Left renal cortex interstitium (tissue), 4 donors: ENCODE measurements at regions not wholly inside any gene's neighbourhood (a gene's known extent, or its start where the extent isn't known, plus 50 kb on each side); places are given as distances from the start of the nearest gene placed in this dataset.
"Not testable (repeated sequence)": the region's sequence is repeated elsewhere in the genome, so short reads cannot be mapped to it uniquely, and the experiment has no call there.

Experiments
- DNase-seq, 4 donors: peaks; one replicate each; pipeline ENCODE4 v3.0.0-alpha.2; 2013; ENCODE audit warnings: low read depth in 4 of 4, low spot score in 2 of 4, missing footprints in 1 of 4

- not testable (repeated sequence) for DNase-seq
Observed at GRCh38 chr5:17755406-17755805, 121.1 kb downstream of the TAF11L14 start.

DNA sequence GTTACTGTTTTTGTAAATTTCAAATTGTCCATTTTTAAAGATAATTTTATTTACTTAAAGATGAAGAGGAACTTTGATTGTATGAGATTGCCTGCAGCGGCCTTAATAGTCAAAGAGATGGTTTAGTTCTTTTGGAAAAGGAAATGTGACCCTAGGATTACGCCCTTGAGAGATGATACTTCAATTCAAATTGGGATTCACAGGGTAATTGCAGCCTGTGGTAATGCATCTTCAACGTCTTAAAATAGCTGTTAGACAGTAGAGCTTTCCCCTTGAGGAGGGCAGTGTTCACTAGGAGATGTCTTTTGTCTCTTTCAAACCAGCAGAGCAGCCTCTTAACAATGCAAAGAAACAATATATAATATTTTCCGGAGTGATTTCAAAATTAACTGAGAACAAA, 127.1 kb downstream of the TAF11L14 start:
- no peak for DNase-seq

- DNase-seq = no peak
Observed at GRCh38 chr5:17763301-17763700, 129.0 kb downstream of the TAF11L14 start.

GRCh38 chr5:17766031-17766430, 131.8 kb downstream of the TAF11L14 start:
- DNase-seq = no peak

GRCh38 chr5:17769277-17769676, 135.0 kb downstream of the TAF11L14 start:
- DNase-seq = no peak

DNA sequence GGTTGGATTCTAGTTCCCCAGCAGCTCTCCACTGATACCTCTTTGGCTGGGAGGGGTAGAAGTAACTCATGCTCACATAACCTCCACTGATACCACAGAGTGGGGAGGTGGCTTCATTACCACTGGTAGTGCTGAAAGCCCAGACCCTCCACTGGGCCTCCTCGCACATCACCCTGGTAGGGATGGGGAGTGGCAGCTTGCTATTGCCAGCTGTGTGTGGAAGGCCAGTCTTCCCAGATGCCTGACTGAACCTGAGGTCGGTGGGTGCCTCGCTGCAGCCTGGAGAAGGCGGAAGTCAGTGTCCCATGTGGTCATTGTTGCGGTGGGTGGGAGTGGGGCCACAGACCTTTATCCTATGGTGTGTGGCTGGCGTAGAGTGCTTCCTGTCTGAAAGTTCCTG, 138.0 kb downstream of the TAF11L14 start:
- no peak for DNase-seq

DNA sequence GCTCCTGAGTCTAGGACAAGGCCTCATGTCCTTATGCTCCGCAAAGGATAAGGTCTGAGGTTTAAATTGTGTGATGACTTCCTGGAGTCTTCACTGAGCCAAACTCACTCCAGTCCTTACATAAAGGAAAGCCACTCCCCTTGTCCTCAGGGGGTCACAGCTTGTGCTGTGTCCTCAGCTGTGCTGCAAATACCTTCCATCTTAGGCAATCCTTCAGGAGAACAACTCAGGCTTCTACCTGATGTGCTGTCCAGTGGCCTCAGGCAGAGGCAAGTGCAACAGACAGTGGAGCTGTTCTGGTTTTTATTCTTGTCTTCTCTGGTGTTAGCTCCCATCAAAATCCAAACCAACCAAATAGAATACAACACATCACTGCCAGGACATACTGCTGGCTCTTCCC, 151.5 kb downstream of the TAF11L14 start:
- no peak for DNase-seq

GRCh38 chr5:17788351-17788750, 154.1 kb downstream of the TAF11L14 start:
- no peak for DNase-seq

GRCh38 chr5:17794201-17794600, 159.9 kb downstream of the TAF11L14 start:
- DNase-seq = no peak

DNA sequence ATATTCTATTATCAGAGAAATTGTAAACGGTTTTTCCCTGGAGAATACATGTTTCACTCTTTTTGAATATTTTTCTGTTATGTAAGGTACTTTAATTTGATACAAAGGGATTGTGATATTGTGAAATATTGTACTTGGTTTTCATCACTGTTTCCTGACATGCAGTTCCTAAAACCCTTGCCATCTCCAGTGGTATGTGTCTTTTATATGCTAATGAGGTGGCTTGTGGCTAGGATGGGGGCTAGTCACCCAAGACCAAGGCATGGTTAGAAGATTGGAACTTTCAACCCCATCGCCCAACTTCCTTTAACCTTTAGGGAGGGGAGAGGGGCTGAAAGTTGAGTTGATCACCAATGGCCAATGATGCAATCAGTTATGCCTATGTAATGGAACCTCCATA, 160.6 kb downstream of the TAF11L14 start:
- DNase-seq = no peak

DNA sequence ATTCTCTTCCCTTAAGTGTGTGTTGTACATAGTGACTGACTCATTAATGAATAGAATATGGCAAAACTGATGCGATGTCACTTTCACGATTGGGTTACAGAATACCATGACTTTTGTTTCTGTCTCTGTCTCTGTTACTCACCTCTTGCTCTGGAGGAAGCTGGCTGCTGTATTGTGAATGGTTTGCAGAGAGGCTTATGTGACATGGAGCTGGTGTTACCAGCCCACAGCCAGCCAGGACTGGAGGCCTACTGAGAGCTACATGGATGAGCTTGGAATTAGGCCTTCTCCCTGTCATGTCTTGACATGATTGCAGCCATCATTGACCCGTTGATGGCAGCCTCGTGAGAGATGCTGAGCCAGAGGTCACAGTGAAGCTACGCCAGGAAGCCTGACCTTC, 161.9 kb downstream of the TAF11L14 start:
- no peak for DNase-seq

- DNase-seq = no peak
Observed at GRCh38 chr5:17796757-17797396, 162.6 kb downstream of the TAF11L14 start.

DNA sequence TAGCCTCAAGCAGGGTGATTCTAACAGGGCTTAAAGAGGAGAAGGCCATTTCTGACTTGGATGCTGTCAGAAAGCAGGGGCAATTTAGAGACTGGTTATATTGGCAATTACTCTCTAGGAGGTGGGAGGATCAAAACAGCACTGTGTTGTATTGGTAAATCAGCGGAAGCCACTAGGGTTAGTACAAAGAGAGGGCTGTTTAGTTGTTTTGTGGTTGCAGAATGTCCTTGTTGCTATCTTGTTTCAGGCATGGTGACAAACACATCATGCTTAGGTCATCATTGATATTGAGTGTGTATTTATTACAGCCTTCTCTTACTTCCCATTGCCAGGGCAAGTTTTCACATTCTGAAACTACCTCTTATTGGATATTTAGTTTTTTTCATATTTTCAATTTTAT, 165.3 kb downstream of the TAF11L14 start:
- DNase-seq = no peak

DNA sequence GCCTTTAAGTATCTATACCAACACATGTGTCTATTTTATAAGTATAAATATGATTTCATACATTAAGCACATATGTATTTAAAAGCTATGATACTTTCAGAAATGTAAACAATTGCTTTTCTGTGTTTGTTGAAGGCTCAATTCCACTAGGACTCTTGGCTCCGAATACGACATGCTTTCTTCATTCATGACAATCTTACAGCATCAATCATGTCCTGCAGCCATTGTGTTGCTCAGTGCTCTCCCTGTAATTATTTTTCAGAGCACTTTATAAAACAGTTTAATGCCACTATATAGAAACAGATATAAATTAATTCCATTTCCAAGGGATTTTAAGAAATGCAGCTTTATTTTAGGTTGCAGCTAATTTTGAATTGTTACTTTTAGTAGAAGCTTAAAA, 167.3 kb downstream of the TAF11L14 start:
- no peak for DNase-seq

GRCh38 chr5:17802256-17802655, 168.0 kb downstream of the TAF11L14 start:
- no peak for DNase-seq

DNA sequence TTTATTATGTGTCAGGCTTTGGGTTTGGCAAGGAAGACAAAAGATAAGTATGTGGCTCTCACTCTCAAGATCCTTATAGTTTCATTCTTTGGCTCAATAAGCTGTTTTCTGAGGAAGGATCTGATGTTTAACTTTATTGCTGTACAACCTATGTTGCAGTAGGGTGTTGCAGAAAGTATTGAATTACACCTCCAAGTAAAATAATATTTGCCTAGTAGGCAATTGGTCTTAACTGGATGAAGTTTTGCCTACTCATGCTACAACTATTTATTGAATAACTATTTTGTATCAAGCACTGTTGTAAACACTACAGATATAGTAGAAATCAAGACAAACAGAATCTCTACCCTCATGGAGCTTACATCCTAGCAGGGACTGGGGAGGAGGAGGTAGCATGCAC, 169.7 kb downstream of the TAF11L14 start:
- DNase-seq = no peak

GRCh38 chr5:17805227-17805825, 171.1 kb downstream of the TAF11L14 start:
- DNase-seq = no peak

GRCh38 chr5:17806818-17807468, 172.7 kb downstream of the TAF11L14 start:
- DNase-seq = no peak

DNA sequence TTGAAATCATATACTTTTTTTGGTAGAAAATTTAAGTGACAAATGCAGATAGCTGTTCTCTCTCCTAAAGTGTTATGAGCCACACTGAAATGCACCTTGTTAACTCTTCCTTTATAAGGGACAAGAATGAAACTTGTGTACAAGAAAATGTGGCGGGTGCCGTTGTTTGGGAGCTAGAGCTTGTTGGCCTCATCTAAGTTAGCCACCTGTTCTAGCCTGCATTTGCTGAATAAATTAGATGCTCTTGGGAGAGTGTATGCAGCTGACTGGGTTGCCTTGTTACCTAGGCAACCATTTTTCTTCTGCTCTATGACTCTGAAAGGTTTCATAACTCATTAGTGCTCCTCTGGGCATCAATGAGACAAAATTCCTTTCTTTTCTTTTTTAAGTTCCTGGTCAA, 174.3 kb downstream of the TAF11L14 start:
- DNase-seq = no peak

- no peak for DNase-seq
Observed at GRCh38 chr5:17810734-17811133, 176.5 kb downstream of the TAF11L14 start.

DNA sequence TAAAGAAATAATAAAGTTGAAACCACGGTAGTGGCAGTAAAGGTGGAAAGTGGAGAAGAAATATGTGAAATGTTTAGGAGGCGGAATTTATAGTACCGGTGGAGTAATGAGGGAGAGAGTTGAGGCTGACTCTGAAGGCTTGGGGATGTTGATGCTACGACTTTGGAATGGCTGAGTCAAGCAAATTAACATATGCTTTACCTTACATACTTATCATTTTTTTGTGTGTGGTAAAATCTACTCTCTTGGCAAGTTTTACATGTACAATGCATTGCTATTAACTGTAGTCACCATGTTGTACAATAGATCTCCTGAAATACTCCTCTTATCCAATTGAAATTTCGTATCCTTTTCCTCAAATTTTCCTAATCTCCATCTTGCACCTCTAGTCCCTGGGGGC, 179.0 kb downstream of the TAF11L14 start:
- no peak for DNase-seq

GRCh38 chr5:17816505-17816904, 182.2 kb downstream of the TAF11L14 start:
- no peak for DNase-seq
